OCI-LY1 (cell line): ENCODE measurements at regions not wholly inside any gene's neighbourhood (a gene's known extent, or its start where the extent isn't known, plus 50 kb on each side); places are given as distances from the start of the nearest gene placed in this dataset.

ENCODE experiments used
- H2AFZ ChIP-seq: fragments of 200-600 bp; sonication (generic), shearing (Covaris generic); 2 replicates; pipeline ENCODE4 v1.6.0; 2014; ENCODE audit warnings: antibody characterized with exemption, mild to moderate bottlenecking, low read length
- H3F3A ChIP-seq: fragments of 200-600 bp; sonication (generic), shearing (Covaris generic); 2 replicates; pipeline ENCODE4 v1.6.0; 2014; ENCODE audit warnings: mild to moderate bottlenecking, antibody characterized with exemption, low read length, moderate library complexity; ENCODE audit not compliant: insufficient read depth
- H3K27ac ChIP-seq: fragments of 200-600 bp; sonication (generic); 2 replicates; pipeline ENCODE4 v1.5.1; 2014; ENCODE audit warnings: low read length, mixed run types, mild to moderate bottlenecking, low read depth; ENCODE audit not compliant: poor library complexity, severe bottlenecking
- H3K27me3 ChIP-seq: fragments of 200-600 bp; sonication (generic); 2 replicates; pipeline ENCODE4 v1.6.0; 2014; ENCODE audit warnings: antibody characterized with exemption, mild to moderate bottlenecking, low read length, moderate library complexity; ENCODE audit not compliant: insufficient read depth
- H3K36me3 ChIP-seq: fragments of 200-600 bp; sonication (generic); 2 replicates; pipeline ENCODE4 v1.6.1; 2014; ENCODE audit warnings: mild to moderate bottlenecking, antibody characterized with exemption, low read length, moderate library complexity, mixed read lengths; ENCODE audit not compliant: insufficient read depth
- H3K4me1 ChIP-seq: fragments of 200-600 bp; sonication (generic); 2 replicates; pipeline ENCODE4 v1.5.1; 2014; ENCODE audit warnings: mild to moderate bottlenecking, low read length, moderate library complexity; ENCODE audit not compliant: insufficient read depth, severe bottlenecking
- H3K4me2 ChIP-seq: fragments of 200-600 bp; sonication (generic), shearing (Covaris generic); 2 replicates; pipeline ENCODE4 v1.6.1; 2014; ENCODE audit warnings: low read length
- H3K4me3 ChIP-seq: fragments of 200-600 bp; sonication (generic); 2 replicates; pipeline ENCODE4 v1.5.1; 2014; ENCODE audit warnings: low read length, low read depth, mild to moderate bottlenecking, mixed read lengths; ENCODE audit not compliant: poor library complexity, severe bottlenecking
- H3K79me2 ChIP-seq: fragments of 200-600 bp; shearing (Covaris generic); 2 replicates; pipeline ENCODE4 v1.6.1; 2016; ENCODE audit warnings: mixed run types, low read length, mixed read lengths; ENCODE audit not compliant: insufficient read depth
- H3K9ac ChIP-seq: fragments of 200-600 bp; sonication (generic), shearing (Covaris generic); 2 replicates; pipeline ENCODE4 v1.6.1; 2014; ENCODE audit warnings: mild to moderate bottlenecking, low read length, mixed read lengths
- H3K9me2 ChIP-seq: fragments of 200-600 bp; sonication (generic), shearing (Covaris generic); 2 replicates; pipeline ENCODE4 v1.6.1; 2014; ENCODE audit warnings: low read depth, mild to moderate bottlenecking, low read length, mixed read lengths
- H3K9me3 ChIP-seq: fragments of 200-600 bp; shearing (Covaris generic); 2 replicates; pipeline ENCODE4 v1.6.1; 2014; ENCODE audit warnings: low read length, mixed read lengths
- H4K20me1 ChIP-seq: fragments of 200-600 bp; sonication (generic), shearing (Covaris generic); 2 replicates; pipeline ENCODE4 v1.6.0; 2016; ENCODE audit warnings: mild to moderate bottlenecking, low read length; ENCODE audit not compliant: insufficient read depth
- EZH2 ChIP-seq: fragments of 200-600 bp; sonication (generic), shearing (Covaris generic); IDR thresholded peaks from 2 replicates; pipeline ENCODE4 v1.8.0; 2017; ENCODE audit warnings: borderline replicate concordance, mixed run types, mild to moderate bottlenecking, antibody characterized with exemption, low read length, moderate library complexity, mixed read lengths
- TF ChIP-seq, protein P1 (sequence below): fragments of 200-600 bp; sonication (generic), shearing (Covaris generic); IDR thresholded peaks from 2 replicates; pipeline ENCODE4 v1.5.1; 2017; ENCODE audit warnings: mild to moderate bottlenecking, antibody characterized with exemption, low read length, moderate library complexity, mixed read lengths

DNA sequence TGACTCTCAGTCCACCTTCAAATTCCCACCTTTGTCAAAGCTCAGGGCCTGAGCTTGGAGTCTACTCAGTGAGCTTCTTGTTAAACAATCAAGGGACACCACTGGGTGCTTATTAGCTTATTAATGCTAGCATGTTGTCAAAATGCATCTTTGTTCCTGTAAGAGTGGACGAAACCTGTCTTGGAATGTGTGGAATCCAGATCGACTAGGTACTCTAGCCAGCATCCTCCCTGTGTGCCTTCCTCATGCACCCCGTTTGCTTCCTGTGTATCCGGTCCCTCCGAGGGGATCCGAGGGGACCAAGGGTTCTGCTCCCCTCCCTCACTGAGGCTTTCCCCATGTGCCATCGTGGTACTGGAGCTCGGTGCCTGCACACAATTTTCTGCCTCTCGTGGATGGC lies 75.7 kb upstream of the UBE3A start:
- Histone ChIP-seq H3K4me1 (no peaks in the 10 kb centered on the region), H3K9ac (no peak overlapping the region), H3K9me3 (no peaks in the 10 kb centered on the region), H3K4me3 (no peak overlapping the region), H3K9me2 (no peaks in the 10 kb centered on the region), H4K20me1 (no peaks in the 10 kb centered on the region), H3K36me3 (no peaks in the 10 kb centered on the region), H3K79me2 (no peaks in the 10 kb centered on the region), H3F3A (no peaks in the 10 kb centered on the region), H3K27me3 (no peaks in the 10 kb centered on the region), H2AFZ (no peak overlapping the region), H3K27ac (no peak overlapping the region), H3K4me2 (no peak overlapping the region)
- TF ChIP-seq EZH2 = no peak
- TF ChIP-seq, protein P1, sequence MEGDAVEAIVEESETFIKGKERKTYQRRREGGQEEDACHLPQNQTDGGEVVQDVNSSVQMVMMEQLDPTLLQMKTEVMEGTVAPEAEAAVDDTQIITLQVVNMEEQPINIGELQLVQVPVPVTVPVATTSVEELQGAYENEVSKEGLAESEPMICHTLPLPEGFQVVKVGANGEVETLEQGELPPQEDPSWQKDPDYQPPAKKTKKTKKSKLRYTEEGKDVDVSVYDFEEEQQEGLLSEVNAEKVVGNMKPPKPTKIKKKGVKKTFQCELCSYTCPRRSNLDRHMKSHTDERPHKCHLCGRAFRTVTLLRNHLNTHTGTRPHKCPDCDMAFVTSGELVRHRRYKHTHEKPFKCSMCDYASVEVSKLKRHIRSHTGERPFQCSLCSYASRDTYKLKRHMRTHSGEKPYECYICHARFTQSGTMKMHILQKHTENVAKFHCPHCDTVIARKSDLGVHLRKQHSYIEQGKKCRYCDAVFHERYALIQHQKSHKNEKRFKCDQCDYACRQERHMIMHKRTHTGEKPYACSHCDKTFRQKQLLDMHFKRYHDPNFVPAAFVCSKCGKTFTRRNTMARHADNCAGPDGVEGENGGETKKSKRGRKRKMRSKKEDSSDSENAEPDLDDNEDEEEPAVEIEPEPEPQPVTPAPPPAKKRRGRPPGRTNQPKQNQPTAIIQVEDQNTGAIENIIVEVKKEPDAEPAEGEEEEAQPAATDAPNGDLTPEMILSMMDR = no peak

DNA sequence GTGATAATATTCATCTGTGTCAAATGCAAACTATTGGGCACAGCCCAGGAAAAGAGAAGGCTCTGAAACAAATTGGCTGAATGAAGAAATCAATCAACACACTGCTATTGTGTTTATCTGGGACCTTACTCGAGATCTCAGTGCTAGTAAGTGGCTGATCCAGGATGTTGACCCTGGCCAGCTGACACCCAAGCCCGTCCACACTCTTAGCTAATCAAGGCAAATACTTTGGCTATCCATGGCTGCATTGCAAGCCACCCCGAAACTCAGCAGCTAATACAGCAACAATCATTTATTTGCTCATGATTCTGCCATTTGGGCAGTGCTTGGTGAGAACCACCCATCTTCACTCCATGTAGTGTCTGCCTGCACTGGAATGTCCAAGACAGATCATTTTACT lies 74.1 kb upstream of the UBE3A start:
- H3K9me3 ChIP-seq = no peaks in the 10 kb centered on the region
- H4K20me1 ChIP-seq = no peaks in the 10 kb centered on the region
- no peaks in the 10 kb centered on the region for H3K79me2 ChIP-seq
- H3K4me3 ChIP-seq = no peak overlapping the region
- no peak overlapping the region for H3K27ac ChIP-seq
- TF ChIP-seq, protein P1 = no peak
- no peak for TF ChIP-seq EZH2
- H3K9me2 ChIP-seq = no peaks in the 10 kb centered on the region
- no peak overlapping the region for H2AFZ ChIP-seq
- no peaks in the 10 kb centered on the region for H3F3A ChIP-seq
- no peak overlapping the region for H3K4me2 ChIP-seq
- no peak overlapping the region for H3K9ac ChIP-seq
- no peaks in the 10 kb centered on the region for H3K27me3 ChIP-seq
- H3K4me1 ChIP-seq = no peaks in the 10 kb centered on the region
- H3K36me3 ChIP-seq = no peaks in the 10 kb centered on the region

GRCh38 chr15:25510146-25510545 lies 71.3 kb upstream of the UBE3A start:
- H3K9me2 ChIP-seq = no peaks in the 10 kb centered on the region
- no peaks in the 10 kb centered on the region for H3K27me3 ChIP-seq
- H3K36me3 ChIP-seq = no peaks in the 10 kb centered on the region
- no peak overlapping the region for H3K27ac ChIP-seq
- H2AFZ ChIP-seq = no peak overlapping the region
- no peaks in the 10 kb centered on the region for H3K9me3 ChIP-seq
- no peak overlapping the region for H3K4me3 ChIP-seq
- no peaks in the 10 kb centered on the region for H3F3A ChIP-seq
- no peaks in the 10 kb centered on the region for H3K79me2 ChIP-seq
- H3K4me2 ChIP-seq = no peak overlapping the region
- TF ChIP-seq EZH2 = no peak
- TF ChIP-seq, protein P1 = no peak
- H3K9ac ChIP-seq = no peak overlapping the region
- no peaks in the 10 kb centered on the region for H4K20me1 ChIP-seq
- H3K4me1 ChIP-seq = no peaks in the 10 kb centered on the region
